VCaP (cell line): ENCODE measurements at regions not wholly inside any gene's neighbourhood (a gene's known extent, or its start where the extent isn't known, plus 50 kb on each side); places are given as distances from the start of the nearest gene placed in this dataset.
"Not testable (repeated sequence)": the region's sequence is repeated elsewhere in the genome, so short reads cannot be mapped to it uniquely, and the experiment has no call there.

Source experiments
- H3K27ac ChIP-seq: fragments of 450-650 bp; 2 replicates; pipeline ENCODE4 v1.5.1; 2017
- CTCF ChIP-seq: fragments of 450-650 bp; conservative IDR thresholded peaks from 2 replicates; pipeline ENCODE4 v1.5.1; 2017; ENCODE audit warnings: mild to moderate bottlenecking, moderate library complexity

- no peak overlapping the region for H3K27ac ChIP-seq
- TF ChIP-seq CTCF: no peak
Measured at GRCh38 chr14:89743828-89744227, 210.7 kb downstream of the EFCAB11 start.

- TF ChIP-seq CTCF: no peak
- H3K27ac ChIP-seq: peak overlapping the region; percentile 39
Measured at GRCh38 chr14:89740241-89740640, 214.3 kb downstream of the EFCAB11 start.

DNA sequence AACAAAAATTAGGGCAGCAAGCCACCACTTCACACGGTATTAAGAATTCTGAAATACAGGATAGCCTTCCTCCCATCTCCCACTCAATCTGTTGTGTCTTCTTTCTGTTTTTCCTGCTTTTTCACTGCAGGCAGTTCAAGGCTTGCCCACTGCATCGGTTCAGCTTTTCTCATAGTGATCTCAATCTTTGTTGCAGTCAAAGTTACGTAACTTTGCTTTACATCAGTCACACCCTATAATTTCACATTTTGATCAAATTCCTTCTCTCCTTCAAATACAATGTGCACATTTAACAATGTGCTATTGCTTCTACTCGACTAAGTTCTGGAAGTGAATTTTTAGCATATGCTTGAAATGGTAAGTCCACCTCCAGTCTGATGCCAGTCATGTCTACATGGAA, 217.6 kb downstream of the EFCAB11 start:
- H3K27ac ChIP-seq: no peak overlapping the region
- no peak for TF ChIP-seq CTCF

DNA sequence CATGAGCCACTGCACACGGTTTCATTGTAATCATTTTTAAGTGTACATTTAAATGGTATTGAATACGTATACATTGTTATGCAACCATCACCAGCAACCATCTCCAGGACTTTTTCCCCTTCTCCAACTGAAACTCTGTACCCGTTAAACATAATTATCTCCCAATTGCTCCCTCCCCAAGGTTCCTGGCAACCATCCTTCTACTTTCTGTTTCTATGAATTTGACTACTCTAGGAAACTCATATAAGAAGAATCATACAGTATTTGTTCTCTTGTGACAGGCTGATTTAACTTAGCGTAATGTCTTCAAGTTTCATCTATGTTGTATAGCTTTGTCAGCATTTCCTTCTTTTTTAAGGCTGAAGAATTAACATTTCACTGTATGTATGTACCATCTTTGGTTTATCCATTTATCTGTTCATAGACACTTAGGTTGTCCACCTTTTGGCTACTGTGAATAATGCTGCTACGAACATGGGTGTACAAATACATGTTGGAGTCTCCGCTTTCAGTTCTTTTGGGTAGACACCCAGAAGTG, 223.1 kb downstream of the EFCAB11 start:
- no peak for TF ChIP-seq CTCF
- H3K27ac ChIP-seq: no peak overlapping the region

- TF ChIP-seq CTCF: no peak
Measured at GRCh38 chr14:89730687-89731086, 223.8 kb downstream of the EFCAB11 start.

GRCh38 chr14:89728964-89729363, 225.6 kb downstream of the EFCAB11 start:
- H3K27ac ChIP-seq: no peak overlapping the region
- no peak for TF ChIP-seq CTCF

More at GRCh38 chr14:89730687-89731086, 223.8 kb downstream of the EFCAB11 start:
- H3K27ac ChIP-seq: no peak overlapping the region

DNA sequence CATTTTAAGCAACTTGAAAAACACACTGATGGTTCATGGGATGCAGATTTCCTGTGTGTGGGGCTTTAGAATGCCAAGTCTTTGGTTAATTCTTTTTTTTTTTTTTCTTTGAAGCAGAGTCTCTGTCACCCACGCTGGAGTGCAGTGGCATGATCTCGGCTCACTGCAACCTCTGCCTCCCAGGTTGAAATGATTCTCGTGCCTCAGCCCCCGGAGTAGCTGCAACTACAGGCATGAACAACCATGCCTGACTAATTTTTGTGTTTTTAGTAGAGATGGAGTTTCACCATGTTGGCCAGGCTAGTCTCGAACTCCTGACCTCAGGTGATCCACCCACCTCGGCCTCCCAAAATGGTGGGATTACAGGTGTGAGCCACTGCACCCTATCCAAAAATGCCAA, 228.3 kb downstream of the EFCAB11 start:
- H3K27ac ChIP-seq: not testable (repeated sequence)

DNA sequence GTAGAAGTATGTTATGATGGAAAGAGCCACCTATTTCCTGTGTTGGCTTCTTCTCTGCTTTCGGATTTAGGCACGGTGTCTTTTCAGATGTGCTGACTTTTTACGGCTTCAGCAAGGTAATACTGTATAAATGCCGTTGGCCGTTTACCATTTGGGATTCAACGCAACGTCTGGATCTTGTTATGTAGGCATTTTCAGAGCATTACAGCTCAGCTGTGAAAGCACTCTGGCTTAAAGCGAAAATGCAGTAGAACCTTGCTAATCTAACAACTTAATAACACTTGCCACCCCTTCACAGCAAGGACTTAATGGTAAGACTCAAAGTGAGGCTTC, 229.9 kb downstream of the EFCAB11 start:
- TF ChIP-seq CTCF: no peak
- no peak overlapping the region for H3K27ac ChIP-seq
